ENCODE measurements at regions not wholly inside any gene's neighbourhood (a gene's known extent, or its start where the extent isn't known, plus 50 kb on each side); places are given as distances from the start of the nearest gene placed in this dataset.

GRCh38 chrX:103158317-103158621 lies 56.6 kb upstream of the BEX4 start:
- DNase-seq: no peak

DNA sequence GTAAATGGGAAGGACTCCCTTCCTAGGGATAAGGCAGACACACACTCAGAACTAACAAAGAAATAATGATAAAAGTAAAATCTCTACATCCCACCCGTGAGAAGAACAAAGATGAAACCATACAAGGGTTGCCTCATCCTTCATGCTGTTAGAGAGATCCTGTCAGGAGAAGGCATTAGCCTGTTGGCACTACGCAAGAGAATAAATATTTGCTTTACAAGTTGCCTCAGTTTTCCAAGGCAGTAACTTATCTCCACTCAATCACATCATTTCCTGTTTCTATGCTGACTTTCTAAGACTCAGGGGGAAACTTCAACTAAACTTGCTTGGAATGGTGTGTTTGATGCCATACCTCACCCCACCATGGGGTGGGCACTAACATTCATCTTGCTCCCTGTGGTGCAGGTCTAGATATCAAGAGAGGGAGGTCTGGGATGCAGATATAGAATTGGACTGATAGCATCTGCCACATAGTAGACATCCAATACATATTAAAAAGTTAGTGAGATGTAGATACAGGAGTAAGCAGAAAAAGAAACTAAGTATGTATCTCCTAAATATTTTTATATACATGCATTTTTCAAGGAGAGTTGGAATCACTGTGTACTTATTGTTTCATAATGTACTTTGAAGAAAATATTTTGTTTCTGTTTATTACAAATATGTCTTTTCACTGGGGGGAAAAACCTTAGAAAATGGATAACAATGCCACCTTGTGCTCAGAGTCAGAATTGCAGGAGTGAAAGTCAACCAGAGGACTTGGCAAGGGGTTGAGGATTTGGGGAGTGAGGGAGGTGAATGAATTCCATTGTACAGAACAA lies 57.2 kb upstream of the BEX4 start:
- DNase-seq: peak; percentile 27

DNA sequence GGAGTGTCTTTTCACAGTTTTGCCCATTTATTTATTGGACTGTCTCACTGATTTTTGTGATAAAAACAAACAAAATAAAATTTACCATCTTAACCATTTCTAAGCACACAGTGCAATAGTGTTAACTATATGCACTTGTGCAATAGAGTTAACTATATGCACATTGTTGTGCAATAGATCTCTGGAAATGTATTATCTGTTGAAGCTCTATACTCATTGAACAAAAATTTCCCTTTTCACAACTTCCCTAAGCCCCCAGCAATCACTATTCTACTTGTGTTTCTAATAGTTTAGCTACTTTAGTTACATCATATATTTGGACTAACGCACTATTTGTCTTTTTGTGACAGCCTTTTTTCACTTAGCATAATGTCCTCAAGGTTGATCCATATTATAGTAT lies 59.7 kb upstream of the BEX4 start:
- DNase-seq: peak; percentile 21

- DNase-seq: no peak
These were observed 60.7 kb upstream of the NXF3 start for GRCh38 chrX:103153661-103154060.

- no peak for DNase-seq
These were observed 58.9 kb upstream of the NXF3 start for GRCh38 chrX:103151799-103152198.

DNA sequence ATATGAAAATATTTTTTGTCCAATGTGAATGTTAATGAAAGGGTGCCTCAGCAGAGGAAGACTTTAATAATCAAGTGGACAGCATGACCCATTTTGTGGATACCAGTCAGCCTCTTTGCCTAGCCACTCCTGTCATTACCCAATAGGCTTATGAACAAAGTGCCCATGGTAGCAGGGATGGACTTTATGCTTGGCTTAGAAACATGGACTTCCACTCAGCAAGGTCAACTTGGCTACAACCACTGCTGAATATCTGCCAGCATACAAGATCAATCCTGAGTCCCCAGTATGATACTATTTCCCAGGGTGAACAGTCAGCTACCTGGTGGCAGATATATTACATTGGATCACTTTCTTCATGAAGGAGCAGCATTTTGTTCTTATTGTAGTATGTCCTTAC lies 56.7 kb upstream of the NXF3 start:
- DNase-seq: no peak

DNA sequence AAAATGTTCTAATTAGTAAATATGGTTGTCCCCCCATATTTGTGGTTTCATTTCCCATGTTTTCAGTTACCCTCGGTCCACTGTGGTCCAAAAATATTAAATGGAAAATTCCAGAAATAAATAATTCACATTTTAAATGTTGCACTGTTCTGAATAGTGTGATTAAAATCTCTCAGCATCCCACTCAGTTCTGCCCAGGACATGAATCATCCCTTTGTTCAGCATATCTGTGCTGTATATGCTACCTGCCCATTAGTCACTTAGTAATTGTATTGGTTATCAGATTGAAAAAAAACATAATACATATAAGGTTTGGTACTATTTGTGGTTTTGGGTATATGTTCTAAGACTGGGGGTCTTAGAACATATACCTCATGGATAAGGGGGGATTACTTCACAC lies 55.1 kb upstream of the NXF3 start:
- DNase-seq: no peak

Data from fibroblast of skin of scalp (primary cell).